Globus pallidus (tissue), 1 donor: ENCODE measurements at regions not wholly inside any gene's neighbourhood (a gene's known extent, or its start where the extent isn't known, plus 50 kb on each side); places are given as distances from the start of the nearest gene placed in this dataset.
"Not testable (repeated sequence)": the region's sequence is repeated elsewhere in the genome, so short reads cannot be mapped to it uniquely, and the experiment has no call there.

Experiments
- DNase-seq: peaks from one replicate; pipeline ENCODE4 v3.0.0-alpha.2; 2015; ENCODE audit warnings: low spot score

DNA sequence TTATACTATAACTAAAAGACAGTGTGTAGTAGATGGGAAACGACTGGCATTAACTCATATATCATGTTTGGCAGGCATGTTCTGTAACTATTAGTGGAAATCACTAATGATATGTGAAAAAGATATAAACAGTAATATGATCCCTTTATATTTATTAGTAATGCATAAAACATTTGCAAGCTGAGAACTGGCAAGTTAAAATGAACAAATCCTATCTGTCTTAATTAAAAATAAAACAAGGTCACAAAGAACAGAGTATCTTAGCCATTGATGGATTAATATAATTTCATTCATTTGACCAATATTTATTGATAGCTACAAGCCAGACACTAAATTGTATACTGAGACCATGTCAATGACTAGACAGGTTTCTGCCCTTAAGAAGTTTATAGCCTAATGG is 154.5 kb downstream of the CRPPA start:
- no peak for DNase-seq

DNA sequence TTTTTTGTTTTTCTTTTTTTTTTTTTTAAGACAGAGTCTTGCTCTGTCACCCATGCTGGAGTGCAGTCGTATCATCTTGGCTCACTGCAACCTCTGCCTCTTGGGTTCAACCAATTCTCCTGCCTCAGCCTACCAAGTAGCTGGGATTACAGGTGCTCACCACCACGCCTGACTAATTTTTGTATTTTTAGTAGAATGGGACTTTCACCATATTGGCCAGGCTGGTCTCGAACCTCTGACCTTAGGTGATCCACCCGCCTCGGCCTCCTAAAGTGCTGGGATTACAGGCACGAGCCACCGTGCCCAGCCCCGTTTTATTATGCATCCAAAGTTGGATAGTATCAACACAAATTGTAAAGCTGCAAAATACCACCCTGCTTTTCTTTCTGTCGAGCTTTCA is 154.9 kb downstream of the CRPPA start:
- not testable (repeated sequence) for DNase-seq

- DNase-seq = no peak
Measured at GRCh38 chr7:16265863-16266458, 155.4 kb downstream of the CRPPA start.

DNA sequence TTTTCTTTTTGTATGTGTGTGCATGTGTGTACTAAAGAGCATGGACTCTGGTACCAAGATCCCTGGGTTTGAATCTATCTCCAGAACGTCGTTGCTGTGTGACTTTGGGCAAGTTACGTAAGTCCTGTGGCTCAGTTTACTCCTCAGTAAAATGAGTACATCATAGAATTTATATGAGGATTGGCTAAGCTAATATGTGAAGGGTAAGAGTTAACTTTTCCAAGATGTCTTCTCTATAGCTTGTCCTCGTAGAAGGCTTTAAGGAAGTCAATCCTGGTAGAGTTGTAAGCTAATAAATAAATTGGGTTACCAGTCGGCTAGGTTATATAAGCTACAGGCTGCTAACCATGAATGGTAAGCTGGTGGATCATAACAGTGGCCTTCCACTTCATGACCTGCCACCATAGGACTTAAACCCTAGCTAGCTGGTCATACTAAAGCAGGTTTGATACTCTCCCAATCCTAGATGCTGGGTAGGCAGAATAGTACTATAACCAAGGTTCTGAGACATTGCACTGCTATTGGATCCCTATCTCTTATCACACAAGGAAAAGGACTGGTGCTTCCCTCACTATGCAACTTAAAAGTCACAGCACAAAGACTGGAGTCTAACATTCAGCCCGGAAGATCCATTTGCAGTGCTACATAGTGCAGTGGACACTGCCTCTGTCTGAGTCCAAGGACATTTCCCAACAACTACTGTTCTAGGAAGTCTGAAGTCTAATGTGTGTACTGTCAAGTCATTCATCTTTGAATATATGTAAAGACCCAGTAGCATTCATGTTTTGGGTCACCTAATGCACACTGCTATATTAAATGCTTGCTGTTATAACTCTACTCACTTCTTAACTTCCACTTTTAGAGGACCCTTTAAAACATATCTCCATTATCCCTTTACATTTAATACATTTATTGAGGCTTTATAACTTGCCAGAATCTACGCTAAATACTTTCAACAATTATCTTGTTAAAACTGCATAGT is 156.2 kb downstream of the CRPPA start:
- DNase-seq = no peak

- no peak for DNase-seq
Measured at GRCh38 chr7:16264036-16264819, 157.1 kb downstream of the CRPPA start.

DNA sequence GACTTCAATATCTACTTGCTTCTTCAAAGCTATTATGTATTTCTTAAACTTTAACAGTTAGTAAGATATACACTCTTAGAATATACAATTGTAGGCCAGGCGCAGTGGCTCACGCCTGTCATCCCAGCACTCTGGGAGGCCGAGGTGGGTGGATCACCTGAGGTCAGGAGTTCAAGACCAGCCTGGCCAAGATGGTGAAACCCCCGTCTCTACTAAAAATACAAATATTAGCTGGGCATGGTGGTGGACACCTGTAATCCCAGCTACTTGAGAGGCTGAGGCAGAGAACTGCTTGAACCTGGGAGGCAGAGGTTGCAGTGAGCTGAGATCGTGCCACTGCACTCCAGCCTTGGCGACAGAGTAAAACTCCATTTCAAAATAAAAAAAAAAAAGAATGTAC is 158.0 kb downstream of the CRPPA start:
- not testable (repeated sequence) for DNase-seq

GRCh38 chr7:16261654-16262053 is 159.7 kb downstream of the CRPPA start:
- DNase-seq = no peak

DNA sequence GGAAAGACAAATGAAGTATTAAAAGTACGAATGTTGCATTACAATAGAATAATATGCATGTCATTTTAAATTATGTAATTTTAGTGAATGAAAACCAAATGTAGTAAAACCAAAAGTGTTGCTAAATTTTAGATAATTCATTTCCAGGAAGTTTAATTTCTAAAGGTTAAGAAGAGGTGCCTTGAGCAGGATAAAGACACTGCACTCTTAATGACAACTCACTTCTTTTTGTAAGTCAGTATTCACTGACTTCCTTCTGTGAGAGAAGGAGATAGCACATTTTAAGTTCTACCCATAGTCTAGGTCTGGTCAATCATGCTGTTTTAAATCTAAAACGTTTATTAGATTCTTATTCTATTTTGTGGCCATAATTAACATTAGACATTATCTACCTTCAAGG is 160.2 kb downstream of the CRPPA start:
- no peak for DNase-seq

DNA sequence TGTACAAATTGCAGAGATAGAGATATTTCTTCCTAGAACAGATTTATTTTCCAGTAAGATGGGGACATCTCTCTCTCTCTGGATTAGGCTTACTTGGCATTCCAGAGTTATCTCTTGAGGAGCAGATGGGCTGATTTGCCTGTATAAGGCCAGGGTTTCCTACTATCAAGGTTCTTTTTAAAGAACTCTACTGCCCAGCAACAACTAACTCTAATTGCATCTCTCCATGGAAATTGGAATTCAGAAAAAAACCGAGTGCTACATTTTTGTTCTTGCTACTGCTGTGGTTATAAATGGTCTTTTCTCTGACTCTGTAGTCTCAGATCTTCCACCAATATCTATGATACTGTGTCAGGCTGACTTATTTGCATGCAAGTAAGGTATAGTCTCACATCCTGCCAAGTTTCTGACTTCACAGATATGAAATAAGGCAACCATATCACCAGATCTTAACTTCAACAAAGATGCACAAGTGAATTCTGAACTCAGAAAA is 161.1 kb downstream of the CRPPA start:
- no peak for DNase-seq

DNA sequence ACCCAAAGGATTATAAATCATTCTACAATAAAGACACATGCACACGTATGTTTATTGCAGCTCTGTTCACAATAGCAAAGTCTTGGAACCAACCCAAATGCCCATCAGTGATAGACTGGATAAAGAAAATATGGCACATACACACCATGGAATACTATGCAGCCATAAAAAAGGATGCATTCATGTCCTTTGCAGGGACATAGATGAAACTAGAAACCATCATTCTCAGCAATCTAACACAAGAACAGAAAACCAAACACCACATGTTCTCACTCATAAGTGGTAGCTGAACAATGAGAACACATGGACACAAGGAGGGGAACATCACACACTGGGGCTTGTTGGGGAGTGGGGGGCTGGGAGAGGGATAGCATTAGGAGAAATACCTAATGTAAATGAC is 164.9 kb downstream of the CRPPA start:
- not testable (repeated sequence) for DNase-seq

GRCh38 chr7:16255952-16256351 is 165.4 kb downstream of the CRPPA start:
- not testable (repeated sequence) for DNase-seq

DNA sequence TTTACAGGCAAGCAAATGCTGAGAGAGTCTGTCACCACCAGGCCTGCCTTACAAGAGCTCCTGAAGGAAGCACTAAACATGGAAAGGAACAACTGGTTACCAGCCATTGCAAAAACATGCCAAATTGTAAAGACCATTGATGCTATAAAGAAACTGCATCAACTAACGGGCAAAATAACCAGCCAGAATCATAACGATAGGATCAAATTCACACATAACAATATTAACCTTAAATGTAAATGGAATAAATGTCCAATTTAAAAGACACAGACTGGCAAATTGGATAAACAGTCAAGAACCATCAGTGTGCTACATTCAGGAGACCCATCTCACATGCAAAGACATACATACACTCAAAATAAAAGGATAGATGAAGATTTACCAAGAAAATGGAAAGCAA is 170.7 kb downstream of the CRPPA start:
- DNase-seq = not testable (repeated sequence)

DNA sequence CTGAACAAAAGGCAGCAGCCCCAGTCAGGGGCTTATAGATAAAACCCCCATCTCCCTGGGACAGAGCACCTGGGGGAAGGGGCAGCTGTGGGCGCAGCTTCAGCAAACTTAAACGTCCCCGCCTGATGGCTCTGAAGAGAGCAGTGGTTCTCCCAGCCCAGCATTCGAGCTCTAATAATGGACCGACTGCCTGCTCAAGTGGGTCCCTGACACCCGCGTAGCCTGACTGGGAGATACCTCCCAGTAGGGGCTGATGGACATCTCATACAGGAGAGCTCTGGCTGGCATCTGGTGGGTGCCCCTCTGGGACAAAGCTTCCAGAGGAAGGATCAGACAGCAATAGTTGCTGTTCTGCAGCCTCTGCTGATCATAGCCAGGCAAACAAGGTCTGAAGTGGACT is 172.1 kb downstream of the CRPPA start:
- not testable (repeated sequence) for DNase-seq

DNA sequence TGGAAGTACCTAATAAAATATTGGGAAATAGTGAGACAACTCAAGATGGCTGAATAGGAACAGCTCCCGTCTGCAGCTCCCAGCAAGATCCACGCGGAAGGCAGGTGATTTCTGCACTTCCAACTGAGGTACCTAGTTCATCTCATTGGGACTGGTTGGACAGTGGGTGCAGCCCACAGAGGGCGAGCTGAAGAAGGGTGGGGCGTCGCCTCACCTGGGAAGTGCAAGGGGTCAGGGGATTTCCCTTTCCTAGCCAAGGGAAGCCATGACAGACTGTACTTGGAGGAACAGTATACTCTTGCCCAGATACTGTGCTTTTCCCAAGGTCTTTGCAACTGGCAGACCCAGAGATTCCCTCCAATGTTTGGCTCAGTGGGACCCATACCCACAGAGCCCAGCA is 172.8 kb downstream of the CRPPA start:
- DNase-seq = not testable (repeated sequence)

DNA sequence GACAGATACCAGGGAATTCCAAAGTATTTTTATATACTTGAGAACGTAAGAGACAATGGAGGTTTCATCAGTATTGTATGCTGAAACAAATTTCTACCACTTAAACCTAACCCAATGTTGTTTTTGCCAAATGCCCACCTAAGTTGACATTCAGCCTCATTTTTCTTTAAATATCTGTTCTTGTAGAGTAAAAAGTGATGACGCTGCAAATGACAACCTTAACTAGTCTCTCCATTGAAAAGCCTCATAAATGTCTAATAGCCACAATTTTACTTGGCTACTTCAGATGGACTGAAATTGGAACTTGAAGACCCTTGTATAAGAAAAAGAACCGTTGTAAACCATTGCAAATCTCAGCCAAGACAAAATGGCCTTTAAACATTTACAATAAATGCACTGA is 176.9 kb downstream of the CRPPA start:
- DNase-seq = no peak

DNA sequence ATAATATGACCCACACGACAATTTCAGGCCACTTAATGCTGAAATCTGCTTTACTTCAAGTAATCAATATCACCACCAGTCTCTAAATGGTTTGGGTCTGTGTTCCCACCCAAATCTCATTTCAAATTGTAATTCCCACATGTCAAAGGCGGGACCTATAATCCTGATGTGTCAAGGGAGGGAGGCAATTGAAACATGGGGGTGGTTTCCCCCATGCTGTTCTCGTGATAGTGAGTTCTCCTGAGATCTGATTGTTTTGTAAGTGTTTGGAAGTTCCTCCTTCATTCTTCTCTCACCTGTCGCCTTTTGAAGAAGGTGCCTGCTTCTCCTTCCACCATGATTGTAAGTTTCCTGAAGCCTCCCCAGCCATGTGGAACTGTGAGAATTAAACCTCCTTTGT is 178.4 kb downstream of the CRPPA start:
- DNase-seq = no peak

GRCh38 chr7:16241017-16241416 is 180.3 kb downstream of the CRPPA start:
- no peak for DNase-seq

- DNase-seq = no peak
Measured at GRCh38 chr7:16236381-16236780, 185.0 kb downstream of the CRPPA start.

GRCh38 chr7:16235147-16236114 is 185.9 kb downstream of the CRPPA start:
- DNase-seq = no peak

GRCh38 chr7:16234493-16235146 is 186.7 kb downstream of the CRPPA start:
- no peak for DNase-seq

DNA sequence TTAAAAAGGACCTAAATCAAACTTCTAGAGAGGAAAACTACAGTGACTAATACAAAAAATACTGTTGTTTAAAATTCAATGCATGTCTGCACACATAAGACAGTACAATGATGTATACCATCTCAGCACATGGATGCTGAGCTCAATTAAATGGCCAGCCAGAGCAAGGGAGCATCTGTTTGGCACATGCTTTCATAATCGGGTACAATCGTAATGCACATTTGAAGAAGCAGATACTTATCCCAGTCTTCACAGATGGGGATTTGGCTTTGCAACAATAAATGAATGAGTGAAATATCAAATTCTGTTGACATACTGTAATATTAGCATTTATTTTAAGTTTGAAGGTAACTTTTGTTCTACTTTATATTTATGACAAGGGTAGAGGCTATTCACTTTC is 187.8 kb downstream of the CRPPA start:
- DNase-seq = no peak
